GM04503 (cell line): ENCODE measurements at regions not wholly inside any gene's neighbourhood (a gene's known extent, or its start where the extent isn't known, plus 50 kb on each side); places are given as distances from the start of the nearest gene placed in this dataset.

Source experiments
- DNase-seq: peaks from one replicate; pipeline ENCODE4 v3.0.0-alpha.2; 2012; ENCODE audit warnings: low read depth

GRCh38 chr6:84417260-84417659 lies 189.8 kb upstream of the CEP162 start:
- no peak for DNase-seq

GRCh38 chr6:84416043-84416657 lies 188.7 kb upstream of the CEP162 start:
- no peak for DNase-seq

- DNase-seq: no peak
Observed at GRCh38 chr6:84415517-84415916, 188.1 kb upstream of the CEP162 start.

GRCh38 chr6:84415068-84415467 lies 187.6 kb upstream of the CEP162 start:
- no peak for DNase-seq

GRCh38 chr6:84414531-84414930 lies 187.1 kb upstream of the CEP162 start:
- no peak for DNase-seq

- DNase-seq: peak; percentile 72
Observed at GRCh38 chr6:84411060-84411629, 183.7 kb upstream of the CEP162 start.

- DNase-seq: no peak
Observed at GRCh38 chr6:84409911-84410310, 182.5 kb upstream of the CEP162 start.

GRCh38 chr6:84408028-84408427 lies 180.6 kb upstream of the CEP162 start:
- no peak for DNase-seq

GRCh38 chr6:84403545-84403944 lies 176.1 kb upstream of the CEP162 start:
- no peak for DNase-seq

- DNase-seq: no peak
Observed at GRCh38 chr6:84399003-84399402, 171.6 kb upstream of the CEP162 start.

GRCh38 chr6:84392261-84392660 lies 164.8 kb upstream of the CEP162 start:
- no peak for DNase-seq

- DNase-seq: no peak
Observed at GRCh38 chr6:84390851-84391250, 163.4 kb upstream of the CEP162 start.

- no peak for DNase-seq
Observed at GRCh38 chr6:84390334-84390733, 162.9 kb upstream of the CEP162 start.

- no peak for DNase-seq
Observed at GRCh38 chr6:84379142-84379541, 151.7 kb upstream of the CEP162 start.

- DNase-seq: no peak
Observed at GRCh38 chr6:84372290-84372689, 144.8 kb upstream of the CEP162 start.

GRCh38 chr6:84371681-84372080 lies 144.2 kb upstream of the CEP162 start:
- no peak for DNase-seq

- no peak for DNase-seq
Observed at GRCh38 chr6:84362193-84362821, 134.9 kb upstream of the CEP162 start.

- no peak for DNase-seq
Observed at GRCh38 chr6:84361372-84362192, 134.1 kb upstream of the CEP162 start.

GRCh38 chr6:84360039-84360438 lies 132.6 kb upstream of the CEP162 start:
- DNase-seq: no peak

GRCh38 chr6:84358581-84358980 lies 131.1 kb upstream of the CEP162 start:
- no peak for DNase-seq

- DNase-seq: no peak
Observed at GRCh38 chr6:84357631-84358030, 130.2 kb upstream of the CEP162 start.

GRCh38 chr6:84356907-84357306 lies 129.5 kb upstream of the CEP162 start:
- DNase-seq: no peak
